Fibroblast of the aortic adventitia (primary cell): ENCODE measurements at regions not wholly inside any gene's neighbourhood (a gene's known extent, or its start where the extent isn't known, plus 50 kb on each side); places are given as distances from the start of the nearest gene placed in this dataset.

Source experiments
- DNase-seq: peaks from one replicate; pipeline ENCODE4 v3.0.0-alpha.2; 2010; ENCODE audit warnings: low read depth
- H3K4me3 ChIP-seq: 2 replicates; pipeline ENCODE4 v1.5.1; 2011; ENCODE audit warnings: low read depth, mild to moderate bottlenecking, control low read depth, low read length, moderate library complexity
- CTCF ChIP-seq: IDR thresholded peaks from 2 replicates; pipeline ENCODE4 v1.5.1; 2011; ENCODE audit warnings: mild to moderate bottlenecking, low read length, control low read depth, inconsistent platforms; ENCODE audit not compliant: insufficient read depth

- TF ChIP-seq CTCF, result no peak
- no peak overlapping the region for H3K4me3 ChIP-seq
- no peak for DNase-seq
Observed at GRCh38 chr1:5525597-5526384, 466.4 kb downstream of the NPHP4 start.

- DNase-seq, result no peak
- TF ChIP-seq CTCF, result no peak
- H3K4me3 ChIP-seq, result no peak overlapping the region
Observed at GRCh38 chr1:5522531-5523145, 469.6 kb downstream of the NPHP4 start.

GRCh38 chr1:5519366-5520135, 472.7 kb downstream of the NPHP4 start:
- H3K4me3 ChIP-seq, result no peak overlapping the region
- no peak for DNase-seq
- TF ChIP-seq CTCF, result no peak

GRCh38 chr1:5516756-5517155, 475.5 kb downstream of the NPHP4 start:
- TF ChIP-seq CTCF, result no peak
- H3K4me3 ChIP-seq, result no peak overlapping the region
- no peak for DNase-seq

GRCh38 chr1:5515501-5515900, 476.7 kb downstream of the NPHP4 start:
- TF ChIP-seq CTCF, result no peak
- DNase-seq, result no peak
- no peak overlapping the region for H3K4me3 ChIP-seq

- H3K4me3 ChIP-seq, result no peak overlapping the region
- DNase-seq, result peak; percentile 14
- TF ChIP-seq CTCF, result peak; percentile 97
Observed at GRCh38 chr1:5514527-5515183, 477.6 kb downstream of the NPHP4 start.
